AG08396 (cell line): ENCODE measurements at regions not wholly inside any gene's neighbourhood (a gene's known extent, or its start where the extent isn't known, plus 50 kb on each side); places are given as distances from the start of the nearest gene placed in this dataset.
"Not testable (repeated sequence)": the region's sequence is repeated elsewhere in the genome, so short reads cannot be mapped to it uniquely, and the experiment has no call there.

ENCODE experiments used
- DNase-seq: peaks from one replicate; pipeline ENCODE4 v3.0.0; 2012; ENCODE audit warnings: low spot score, mixed read lengths

DNA sequence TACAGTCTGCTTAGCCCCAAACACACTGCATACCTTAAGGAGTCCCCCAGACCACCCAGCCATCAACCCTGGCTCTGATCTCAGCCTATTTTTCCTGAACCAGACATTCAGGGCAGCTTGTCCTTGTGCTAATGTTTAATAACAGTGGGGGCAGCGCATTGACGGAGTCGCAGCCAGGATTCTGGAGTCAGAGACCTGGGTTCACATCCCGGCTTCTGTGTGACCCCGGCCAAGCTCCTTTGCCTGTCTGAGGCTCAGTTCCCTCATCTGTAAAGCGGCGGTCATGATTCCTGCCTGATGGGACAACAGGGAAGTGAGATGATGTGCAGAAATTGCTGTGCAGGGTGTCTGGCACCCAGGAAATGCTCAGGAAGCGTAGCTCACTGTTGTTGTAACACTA lies 63.1 kb downstream of the MATN1 start:
- no peak for DNase-seq

DNA sequence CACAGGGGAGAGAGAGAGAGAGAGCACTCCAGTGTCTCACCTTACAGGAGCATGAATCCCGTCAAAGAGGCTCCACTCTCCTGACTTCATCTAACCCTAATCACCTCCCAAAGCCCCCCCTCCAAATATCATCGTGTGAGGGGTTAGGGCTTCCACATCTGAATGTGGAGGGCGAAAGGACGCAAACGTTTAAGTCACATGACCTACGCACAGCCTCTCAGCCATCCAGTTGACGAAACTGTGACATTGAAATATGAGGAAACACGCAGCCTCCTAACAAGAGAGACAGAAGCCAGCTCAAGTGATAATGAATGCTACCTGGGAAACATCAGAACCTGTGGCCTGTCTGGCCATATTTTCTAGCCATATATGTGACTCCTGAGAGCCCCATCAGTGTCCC lies 63.7 kb downstream of the MATN1 start:
- DNase-seq: no peak

DNA sequence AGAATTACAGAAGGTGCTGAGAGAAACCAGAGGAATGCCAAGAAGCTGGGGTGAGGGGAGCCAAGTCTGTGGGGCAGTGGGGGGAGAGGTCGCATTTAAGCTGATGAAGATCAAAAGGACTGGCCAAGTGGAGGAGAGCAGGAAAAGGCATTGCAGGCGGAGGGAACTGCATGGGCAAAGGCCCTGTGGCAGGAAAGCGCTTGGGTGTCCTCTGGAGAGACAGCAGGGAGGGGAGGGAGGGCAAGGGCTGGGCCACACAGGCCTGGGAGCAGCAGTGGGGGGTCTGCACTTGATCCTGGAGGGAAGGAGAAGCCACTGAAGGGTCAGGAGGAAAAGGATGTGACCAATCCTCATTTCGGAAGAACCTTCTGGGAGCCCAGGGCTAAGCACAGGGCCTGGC lies 65.0 kb downstream of the MATN1 start:
- not testable (repeated sequence) for DNase-seq

DNA sequence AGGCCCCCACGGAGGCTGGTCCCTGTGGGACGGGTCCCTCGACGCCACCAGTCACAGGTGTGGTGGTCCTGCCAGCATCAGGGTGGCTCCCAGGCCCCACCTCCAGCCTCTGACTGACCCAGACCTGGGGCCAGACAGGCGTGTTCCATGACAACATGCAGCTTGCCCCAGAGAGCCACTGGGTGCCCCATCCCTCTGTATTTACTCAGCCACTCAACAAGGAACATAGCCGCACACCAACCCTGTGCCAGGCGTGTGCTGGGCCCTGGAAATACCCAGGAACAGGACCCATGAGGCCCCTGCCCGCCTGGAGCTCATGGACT lies 65.4 kb downstream of the MATN1 start:
- DNase-seq: no peak

DNA sequence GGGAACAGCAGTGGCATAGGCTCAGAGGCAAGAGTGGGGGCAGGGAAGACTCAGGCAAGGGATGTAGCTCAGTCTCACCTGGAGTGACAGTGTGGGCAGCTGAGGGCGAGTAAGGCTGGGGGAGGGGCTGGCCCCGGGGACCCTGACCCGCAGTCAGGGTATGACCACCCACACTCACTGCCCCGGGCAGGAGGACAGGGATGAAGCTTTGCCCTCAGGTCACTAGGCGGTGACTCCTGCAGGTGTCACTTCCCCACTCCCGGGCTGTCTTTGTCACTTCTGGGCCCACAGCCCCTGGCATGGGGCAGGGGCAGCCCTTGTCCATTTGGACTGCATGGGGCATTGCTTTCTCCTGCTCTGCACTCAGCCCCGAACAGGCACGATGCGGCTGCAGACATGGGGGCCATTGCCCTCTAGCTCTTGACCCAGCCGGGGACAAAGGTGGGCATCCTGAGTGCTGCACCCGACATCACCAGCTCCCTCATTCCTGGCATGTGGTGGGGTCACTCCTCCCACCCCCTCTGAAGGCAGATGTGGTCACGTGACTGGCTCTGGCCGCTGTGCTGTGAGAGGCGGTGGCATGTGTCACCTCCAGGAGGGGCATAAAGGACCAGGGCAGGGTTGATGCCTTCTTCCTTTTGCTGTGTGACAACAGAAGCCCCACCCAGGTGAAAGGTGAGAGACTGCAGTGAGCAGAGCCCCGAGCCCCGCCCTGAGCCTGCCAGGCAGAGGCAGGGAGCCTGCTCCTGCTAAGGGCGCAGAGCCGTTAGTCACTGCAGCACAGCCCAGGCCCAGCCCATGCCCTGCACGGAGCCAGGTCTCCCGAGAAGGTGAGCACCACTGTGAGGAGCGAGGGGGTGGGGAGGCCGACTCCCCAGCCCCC lies 66.0 kb downstream of the MATN1 start:
- DNase-seq: no peak

DNA sequence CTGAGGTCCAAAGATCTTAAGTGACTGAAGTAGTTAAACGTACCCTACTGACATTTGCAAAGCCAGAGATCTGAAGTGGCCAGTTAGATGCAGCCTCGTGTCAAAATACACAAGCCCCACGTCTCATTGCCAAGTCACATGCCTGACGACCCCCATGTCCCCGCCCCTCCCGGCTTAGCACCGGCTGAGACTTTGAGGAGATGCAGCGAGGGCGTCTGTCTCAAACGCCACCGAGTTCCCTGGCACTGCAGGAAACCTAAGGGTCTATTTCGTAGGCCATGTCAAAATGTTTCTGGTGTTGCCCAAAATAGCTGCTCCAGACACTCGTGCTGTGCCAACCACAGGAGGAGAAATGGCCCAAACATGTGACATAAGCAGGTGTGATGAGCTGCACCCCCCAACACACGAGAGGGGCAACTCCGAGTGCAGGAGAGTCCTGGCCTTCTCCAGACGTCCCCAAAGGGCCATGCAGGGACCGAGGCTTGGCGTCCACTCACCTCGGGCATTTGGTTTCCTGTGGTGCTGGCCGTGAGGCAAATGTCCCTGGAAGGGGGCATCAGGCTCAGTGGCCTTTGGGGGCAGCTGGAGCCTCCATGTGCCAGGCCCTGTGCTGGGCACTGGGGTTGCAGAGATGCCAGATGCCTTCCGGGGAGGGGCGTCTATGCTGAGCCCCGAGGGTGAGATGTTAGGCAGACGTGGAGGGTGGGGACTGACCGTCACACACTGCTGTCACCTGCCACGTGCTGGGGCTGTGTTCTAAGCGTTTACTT lies 67.0 kb downstream of the MATN1 start:
- DNase-seq: no peak

DNA sequence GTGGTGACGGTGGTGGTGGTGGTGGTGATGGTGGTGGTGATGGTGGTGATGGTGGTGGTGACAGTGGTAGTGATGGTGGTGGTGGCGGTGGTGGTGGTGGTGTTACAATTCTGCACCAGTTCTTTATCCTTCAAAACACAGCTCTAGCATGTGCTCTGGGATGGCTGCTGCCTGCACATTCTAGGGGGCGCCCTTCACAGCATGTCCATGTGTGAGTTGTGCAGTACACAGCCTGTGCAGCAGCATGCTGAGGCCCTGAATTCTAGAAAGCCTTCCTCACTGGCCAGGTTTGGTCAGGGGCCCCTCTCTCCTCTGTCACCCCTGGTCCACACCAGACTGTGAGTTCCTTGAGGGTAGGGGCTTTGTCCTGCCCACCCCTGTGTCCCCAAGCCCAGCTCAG lies 67.7 kb downstream of the MATN1 start:
- DNase-seq: no peak

DNA sequence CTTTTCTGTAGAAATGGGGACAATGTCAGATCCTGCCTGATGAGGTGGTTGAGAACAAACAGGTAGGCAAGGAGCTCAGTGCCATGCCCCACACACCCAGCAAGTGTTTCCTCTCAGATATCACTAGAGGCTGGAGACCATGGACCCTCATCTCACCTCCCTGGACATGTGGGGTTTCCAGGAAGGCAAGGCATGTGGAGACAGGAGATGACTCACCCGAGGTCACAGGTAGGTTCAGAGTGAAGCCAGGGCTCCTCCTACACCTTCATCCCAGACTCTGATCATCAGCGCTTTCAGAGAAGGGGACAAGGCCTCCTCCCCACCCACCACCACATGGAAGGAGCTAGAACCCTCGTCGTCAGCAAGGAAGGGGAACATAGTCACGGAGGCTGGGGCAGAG lies 69.2 kb downstream of the MATN1 start:
- DNase-seq: no peak

DNA sequence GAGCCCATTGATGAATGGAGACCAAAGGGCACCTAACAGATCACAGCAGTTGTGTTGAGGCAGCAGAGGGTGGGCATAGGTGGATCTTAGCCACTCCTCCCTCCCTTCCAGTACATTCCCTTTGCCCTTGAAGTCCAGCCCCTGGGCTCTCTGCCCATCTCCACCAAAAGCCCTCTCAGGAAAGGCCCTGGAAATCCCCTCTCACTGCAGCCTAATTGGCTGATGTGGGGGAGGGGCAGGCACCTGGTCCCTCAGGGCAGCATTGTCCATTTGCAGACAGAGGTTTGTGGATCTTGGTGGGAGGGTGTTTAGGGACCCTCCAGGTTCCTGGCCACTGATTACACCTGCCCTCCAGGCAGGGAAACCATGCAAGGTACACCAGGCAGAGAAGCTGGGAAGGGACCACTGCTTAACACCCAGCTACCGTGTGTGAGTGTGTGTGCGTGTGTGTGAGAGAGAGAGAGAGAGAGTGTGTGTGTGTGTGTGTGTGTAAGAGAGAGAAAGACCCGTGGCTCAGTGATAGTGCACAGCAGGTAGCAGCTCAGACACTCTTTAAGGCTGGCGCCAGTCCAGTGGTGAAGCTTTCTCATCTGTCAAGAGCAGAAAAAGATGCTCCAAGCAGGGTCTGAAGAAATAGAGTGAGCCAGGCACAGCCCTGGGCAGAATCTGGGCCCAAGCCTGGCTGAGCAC lies 71.1 kb downstream of the MATN1 start:
- no peak for DNase-seq

DNA sequence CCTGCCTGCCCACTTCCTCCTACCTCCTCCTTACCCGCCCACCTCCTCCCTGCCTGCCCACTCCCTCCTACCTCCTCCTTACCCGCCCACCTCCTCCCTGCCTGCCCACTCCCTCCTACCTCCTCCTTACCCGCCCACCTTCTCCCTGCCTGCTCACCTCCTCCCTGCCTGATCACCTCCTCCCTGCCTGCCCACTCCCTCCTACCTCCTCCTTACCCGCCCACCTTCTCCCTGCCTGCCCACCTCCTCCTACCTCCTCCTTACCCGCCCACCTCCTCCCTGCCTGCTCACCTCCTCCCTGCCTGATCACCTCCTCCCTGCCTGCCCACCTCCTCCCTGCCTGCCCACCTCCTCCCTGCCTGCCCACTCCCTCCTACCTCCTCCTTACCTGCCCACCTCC lies 72.0 kb downstream of the MATN1 start:
- DNase-seq: not testable (repeated sequence)

DNA sequence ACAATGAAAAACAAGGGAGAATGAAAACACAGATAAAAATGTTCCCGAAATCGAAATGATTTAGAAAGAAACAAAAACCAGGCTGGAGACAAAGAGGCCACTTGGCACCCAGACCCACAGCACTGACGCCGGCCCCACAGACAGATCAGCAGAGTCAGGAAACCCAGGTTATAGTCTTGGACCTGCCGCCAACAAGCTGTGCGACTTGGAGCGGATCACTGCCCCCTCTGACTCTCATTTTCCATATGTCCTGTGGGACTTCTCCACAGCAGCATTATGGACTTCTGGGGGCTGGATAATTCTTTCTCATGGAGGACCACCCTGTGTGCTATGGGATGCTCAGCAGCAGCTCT lies 72.4 kb downstream of the MATN1 start:
- no peak for DNase-seq

DNA sequence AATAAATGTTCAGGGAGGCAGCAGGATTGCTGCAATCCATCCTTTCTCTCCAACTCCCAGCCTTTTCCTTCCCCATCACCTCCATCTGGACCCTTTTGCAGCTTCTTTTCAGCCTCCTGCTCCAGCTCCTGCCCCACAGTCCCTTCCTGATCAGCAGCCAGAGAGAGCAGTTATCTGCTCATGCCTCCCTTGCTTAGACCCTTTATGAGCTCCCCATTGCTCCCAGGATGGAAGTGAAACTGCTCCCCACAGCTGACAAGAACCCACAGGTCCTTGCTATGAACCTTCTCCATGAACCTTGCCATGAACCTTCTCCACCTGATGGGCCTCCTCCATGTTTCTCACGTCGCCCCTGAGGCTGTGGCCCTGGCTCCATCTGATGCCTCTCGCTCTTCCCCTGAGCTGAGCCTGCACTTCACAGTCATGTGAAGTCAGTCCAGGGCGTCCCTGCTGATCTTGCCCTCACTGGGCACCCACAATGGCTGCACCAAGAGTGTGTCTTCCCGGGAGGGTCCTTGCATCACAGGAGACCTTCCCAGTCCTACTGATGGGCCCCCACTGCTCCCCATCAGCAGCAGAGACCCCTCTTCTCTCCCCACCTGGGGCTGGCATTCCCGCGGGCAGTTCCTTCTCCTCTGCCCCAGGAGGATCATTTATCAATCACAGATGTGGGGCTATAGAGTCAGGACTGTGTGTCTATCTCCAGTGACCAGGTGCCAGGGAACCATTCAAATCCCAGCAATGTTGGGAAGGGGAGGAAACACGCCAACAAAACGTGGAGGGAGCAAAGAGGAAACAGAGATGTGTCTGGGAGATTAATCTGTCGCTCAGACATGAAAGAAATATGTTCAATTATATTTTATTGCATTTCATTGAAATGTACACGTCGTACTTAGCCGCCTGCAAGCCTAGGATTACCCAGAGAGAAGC lies 73.1 kb downstream of the MATN1 start:
- no peak for DNase-seq

DNA sequence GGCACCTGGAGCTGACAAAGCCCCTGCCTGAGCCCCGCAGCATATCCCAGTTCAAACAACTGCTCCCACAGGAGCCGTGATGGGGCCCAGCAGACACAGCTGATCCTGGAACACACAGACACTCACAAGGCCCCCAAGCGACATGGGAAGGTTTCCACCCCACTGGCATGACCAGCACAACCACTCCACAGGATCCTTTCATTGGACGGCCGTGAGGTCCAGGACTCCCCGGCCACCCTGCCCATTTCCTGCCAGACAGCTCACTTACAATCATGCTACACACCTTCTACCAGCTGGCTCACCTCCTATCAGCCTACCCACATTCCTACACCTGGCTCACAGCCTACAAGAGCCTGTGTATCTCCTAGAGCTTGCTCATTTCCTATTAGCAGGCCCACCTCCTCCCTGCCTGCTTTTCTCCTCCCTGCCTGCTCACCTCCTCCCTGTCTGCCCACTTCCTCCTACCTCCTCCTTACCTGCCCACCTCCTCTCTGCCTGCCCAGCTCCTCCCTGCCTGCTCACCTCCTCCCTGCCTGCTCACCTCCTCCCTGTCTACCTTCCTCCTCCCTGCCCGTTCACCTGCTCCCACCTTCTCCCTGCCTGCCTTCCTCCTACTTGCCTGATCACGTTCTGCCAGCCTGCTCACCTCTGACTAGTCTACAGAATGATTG lies 73.9 kb downstream of the MATN1 start:
- no peak for DNase-seq

DNA sequence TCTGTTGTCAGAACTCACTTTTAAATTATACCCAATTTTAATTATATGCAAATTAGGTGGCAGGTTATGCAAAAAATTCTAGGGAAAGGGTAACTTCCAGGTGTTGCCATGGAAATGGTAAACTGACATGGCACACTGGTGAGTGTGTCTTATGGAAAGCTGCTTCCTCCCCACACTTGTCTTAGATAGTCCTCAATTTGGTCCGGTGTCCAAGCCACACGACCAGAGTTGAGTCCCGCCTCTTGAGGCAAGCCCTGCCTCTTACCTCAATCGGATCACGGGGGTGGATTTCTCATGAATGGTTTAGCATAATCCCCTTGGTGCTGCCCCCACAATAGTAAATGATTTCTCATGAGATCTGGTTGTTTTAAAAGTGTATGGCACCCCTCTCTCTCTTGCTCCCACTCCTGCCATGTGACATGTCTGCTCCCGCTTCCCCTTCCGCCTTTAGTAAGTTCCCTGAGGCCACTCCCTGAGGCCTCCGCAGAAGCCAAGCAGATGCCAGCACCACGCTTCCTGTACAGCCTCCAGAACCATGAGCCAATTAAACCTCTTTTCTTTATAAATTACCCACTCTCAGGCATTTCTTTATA lies 74.9 kb downstream of the MATN1 start:
- no peak for DNase-seq

DNA sequence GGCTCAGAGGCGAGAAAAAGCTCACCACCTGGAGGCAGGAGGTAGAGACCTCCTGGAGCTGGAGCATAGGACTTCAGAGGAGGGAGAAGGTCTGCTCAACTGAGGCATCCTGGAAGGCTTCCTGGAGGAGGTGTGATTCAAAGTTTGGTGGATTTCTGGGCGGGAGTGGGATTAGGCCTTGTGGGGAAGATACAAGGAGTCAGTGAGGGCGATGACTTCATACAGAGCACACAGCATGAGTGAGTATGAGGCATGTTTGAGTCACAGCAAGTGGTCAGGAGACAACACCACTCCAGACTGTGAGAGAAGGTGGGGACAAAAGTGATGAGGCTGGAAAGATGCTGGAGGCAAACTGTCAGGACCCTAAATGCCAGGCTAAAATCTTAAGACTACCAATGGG lies 77.6 kb downstream of the MATN1 start:
- peak; percentile 66 for DNase-seq

DNA sequence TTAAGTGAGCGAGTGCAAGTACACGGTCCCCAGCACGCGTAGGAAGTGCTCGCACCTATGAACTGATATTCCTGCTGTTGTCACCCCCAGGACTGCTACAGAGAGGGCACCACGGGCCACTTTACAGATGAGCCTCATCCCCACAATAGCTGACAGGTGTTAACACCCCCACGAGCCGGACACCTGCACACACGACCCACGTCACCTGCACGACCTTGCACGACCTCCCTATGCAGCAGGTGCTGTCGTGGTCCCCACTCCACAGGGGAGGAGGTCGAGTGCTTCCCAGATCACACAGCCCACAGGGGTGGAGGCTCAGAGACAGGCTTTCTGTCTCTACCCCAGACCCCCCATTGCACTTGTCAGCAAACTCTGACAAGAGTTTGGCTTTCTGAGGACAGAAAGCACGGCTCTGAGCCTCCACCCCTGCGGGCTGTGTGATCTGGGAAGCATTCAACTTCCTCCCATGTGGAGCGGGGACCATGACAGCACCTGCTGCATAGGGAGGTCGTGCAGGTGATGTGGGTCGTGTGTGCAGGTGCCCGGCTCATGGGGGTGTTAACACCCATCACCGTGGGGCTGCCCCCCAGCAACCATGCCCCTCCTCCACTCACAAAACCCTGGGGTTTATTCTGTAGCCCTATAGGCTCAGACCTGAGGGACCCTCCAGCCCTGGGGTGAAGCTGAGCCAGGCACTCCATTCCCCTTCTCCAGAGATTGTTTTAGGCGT lies 80.8 kb downstream of the MATN1 start:
- DNase-seq: no peak

DNA sequence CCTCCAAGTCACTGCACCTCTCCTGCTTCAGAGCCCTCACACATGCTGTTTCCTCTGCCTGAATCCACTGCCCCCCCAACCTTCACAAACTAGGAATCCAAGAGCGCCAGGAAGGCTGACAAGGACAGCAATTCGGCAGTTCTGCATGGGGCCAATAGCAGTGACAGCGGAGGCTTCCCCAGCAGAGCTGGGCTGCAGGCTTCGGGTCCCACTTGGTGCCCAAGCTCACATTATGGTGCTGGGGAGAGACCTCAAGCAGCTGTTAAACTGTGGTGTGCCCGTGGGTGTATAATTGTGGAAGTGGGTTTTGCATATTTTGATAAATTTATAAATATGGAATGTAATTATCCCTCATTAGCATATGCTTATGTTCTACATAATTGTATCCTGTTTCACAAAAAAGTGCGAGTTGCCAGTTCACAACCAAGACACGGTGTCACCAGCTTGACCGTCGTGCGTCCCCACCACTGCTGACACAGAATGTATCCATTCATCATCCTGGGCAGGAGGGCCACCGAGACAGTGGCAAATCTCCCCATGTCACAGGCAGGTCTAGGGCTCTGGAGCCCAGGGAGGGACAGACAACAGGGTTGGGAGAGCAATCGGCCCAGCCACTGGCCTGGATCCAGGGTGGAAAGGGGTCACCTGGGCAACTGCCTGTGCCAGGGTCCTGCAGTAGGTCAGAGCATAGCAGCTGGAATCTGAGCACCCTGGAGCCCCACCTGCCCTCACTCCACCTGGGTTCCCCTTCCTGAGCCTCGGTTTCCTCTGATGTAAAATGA lies 81.6 kb downstream of the MATN1 start:
- DNase-seq: no peak

DNA sequence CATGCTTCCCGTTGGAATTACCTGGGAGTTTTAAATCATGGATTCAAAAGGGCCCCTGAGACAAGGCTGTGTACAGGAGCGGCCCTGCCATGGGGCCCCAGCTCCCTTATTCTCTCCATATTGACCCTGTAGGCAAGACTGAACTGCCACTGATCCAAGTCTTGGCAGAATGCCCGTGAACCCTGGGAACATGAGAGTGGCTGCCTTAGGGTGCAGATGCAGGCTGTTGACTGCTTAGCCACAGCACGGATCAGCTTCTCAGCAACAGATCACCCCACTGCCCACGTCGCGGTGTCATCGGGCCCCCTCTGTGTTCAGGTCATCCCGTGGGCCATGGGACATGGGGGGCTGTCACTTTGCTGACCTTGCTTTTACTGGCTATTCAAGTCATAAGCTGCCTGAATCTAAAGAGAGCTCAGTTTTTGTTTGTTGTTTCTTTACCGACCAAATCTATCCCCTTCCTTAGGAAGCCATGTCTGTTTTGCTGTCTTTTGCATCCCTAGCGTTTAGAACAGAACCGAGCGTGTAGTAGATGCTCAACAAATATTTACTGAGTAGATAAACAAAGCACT lies 83.4 kb downstream of the MATN1 start:
- no peak for DNase-seq

DNA sequence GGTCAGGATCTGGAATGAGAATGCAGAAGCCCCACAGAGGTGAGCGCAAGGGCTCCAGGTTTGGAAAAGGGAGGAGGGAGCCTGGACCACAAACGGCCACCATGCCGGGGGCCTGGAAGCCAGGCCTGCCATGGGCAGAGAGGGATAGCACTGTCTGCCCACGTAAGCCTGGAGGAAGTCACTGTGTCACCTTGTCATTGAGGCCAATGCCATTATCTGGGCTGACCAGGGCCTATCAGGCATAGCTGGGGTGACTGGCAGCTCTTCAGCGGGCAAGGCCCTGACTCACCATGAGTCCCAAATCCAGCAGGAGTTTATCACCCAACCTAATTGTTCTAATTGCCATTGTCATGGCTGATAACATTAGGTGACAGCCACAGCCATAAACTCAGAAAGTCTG lies 84.6 kb downstream of the MATN1 start:
- DNase-seq: no peak
